H1 (cell line): ENCODE measurements at regions not wholly inside any gene's neighbourhood (a gene's known extent, or its start where the extent isn't known, plus 50 kb on each side); places are given as distances from the start of the nearest gene placed in this dataset.

Source experiments
- CTCF ChIA-PET: fragments of 300-600 bp; sonication (Branson Sonifier 250); formaldehyde crosslinking; loops from one replicate; lab custom pipeline; 2021; ENCODE audit not compliant: partially characterized antibody; lab: Charles Lee
- POLR2A ChIA-PET: fragments of 300-600 bp; sonication (Branson Sonifier 250); formaldehyde crosslinking; loops from one replicate; lab custom pipeline; 2021; ENCODE audit warnings: inconsistent platforms; ENCODE audit not compliant: partially characterized antibody; lab: Charles Lee
- DNase-seq, 2 experiments: peaks; one replicate each; pipeline versions ENCODE4 v3.0.0 to v3.0.0-alpha.2; 2010 to 2022; ENCODE audit warnings: low spot score in 2 of 2, low read depth in 1 of 2, mixed read lengths in 1 of 2
- FAIRE-seq: peaks from 2 replicates; lab custom pipeline; 2011; peaks lifted over from hg19 to GRCh38; lab: Jason Lieb, UNC
- H2AFZ ChIP-seq: 2 replicates; pipeline ENCODE4 v1.8.1; 2012; ENCODE audit warnings: low read length, inconsistent platforms
- H2AK5ac ChIP-seq: 2 replicates; pipeline ENCODE4 v1.6.1; 2013; ENCODE audit warnings: low read depth, low read length
- H2BK120ac ChIP-seq: replicated peaks from 2 replicates; pipeline ENCODE3; 2013; ENCODE audit warnings: low read depth, low read length, inconsistent platforms
- H2BK12ac ChIP-seq: 2 replicates; pipeline ENCODE4 v1.6.1; 2013; ENCODE audit warnings: low read depth, low read length
- H2BK15ac ChIP-seq: 2 replicates; pipeline ENCODE4 v1.6.1; 2013; ENCODE audit warnings: low read length
- H2BK20ac ChIP-seq: 2 replicates; pipeline ENCODE4 v1.6.1; 2013; ENCODE audit warnings: low read length
- H2BK5ac ChIP-seq: 2 replicates; pipeline ENCODE4 v1.6.1; 2013; ENCODE audit warnings: low read depth, low read length
- H3K14ac ChIP-seq: 2 replicates; pipeline ENCODE4 v1.6.1; 2013; ENCODE audit warnings: inconsistent platforms; ENCODE audit not compliant: insufficient read length
- H3K18ac ChIP-seq: 2 replicates; pipeline ENCODE4 v1.6.1; 2013; ENCODE audit warnings: low read length; ENCODE audit errors: extremely low read depth
- H3K23ac ChIP-seq: 2 replicates; pipeline ENCODE4 v1.6.1; 2013; ENCODE audit warnings: inconsistent platforms; ENCODE audit not compliant: insufficient read length
- H3K23me2 ChIP-seq: 2 replicates; pipeline ENCODE4 v1.6.1; 2013; ENCODE audit warnings: low read depth, low read length
- H3K27ac ChIP-seq: 2 replicates; pipeline ENCODE4 v1.6.1; 2011; ENCODE audit warnings: low read depth, low read length, inconsistent platforms
- H3K27me3 ChIP-seq, 4 experiments: replicated peaks in 1 of 4; 1 replicate in 1 of 4; 2 replicates in 3 of 4; pipeline versions ENCODE4 v1.6.1 to v1.8.1; 2011 to 2013; ENCODE audit warnings: low read length in 3 of 4, mild to moderate bottlenecking in 3 of 4, inconsistent platforms in 2 of 4, mixed read lengths in 2 of 4, moderate library complexity in 1 of 4; ENCODE audit not compliant: control insufficient read depth in 3 of 4, insufficient read depth in 3 of 4; ENCODE audit errors: extremely low read depth in 1 of 4
- H3K36me3 ChIP-seq, 4 experiments: 2 replicates each; pipeline versions ENCODE4 v1.6.1 to v1.8.1; 2011 to 2013; ENCODE audit warnings: mild to moderate bottlenecking in 4 of 4, low read length in 3 of 4, moderate library complexity in 2 of 4, control low read depth in 1 of 4, inconsistent platforms in 1 of 4; ENCODE audit not compliant: insufficient read depth in 4 of 4, control insufficient read depth in 2 of 4
- H3K4ac ChIP-seq: replicated peaks from 2 replicates; pipeline ENCODE3; 2013; ENCODE audit warnings: low read length, low read depth, mixed read lengths, inconsistent platforms; ENCODE audit not compliant: insufficient read length
- H3K4me1 ChIP-seq, 4 experiments: replicated peaks in 1 of 4; 1 replicate in 1 of 4; 2 replicates in 3 of 4; pipeline versions ENCODE4 v1.6.1 to v1.8.1; 2011 to 2013; ENCODE audit warnings: low read length in 3 of 4, inconsistent platforms in 2 of 4, mixed read lengths in 1 of 4; ENCODE audit not compliant: insufficient read depth in 4 of 4, control insufficient read depth in 3 of 4
- H3K4me2 ChIP-seq, 2 experiments: 2 replicates each; pipeline versions ENCODE4 v1.6.1 to v1.8.1; 2011 to 2013; ENCODE audit warnings: low read depth in 2 of 2, low read length in 2 of 2, control low read depth in 1 of 2, inconsistent platforms in 1 of 2, mild to moderate bottlenecking in 1 of 2; ENCODE audit not compliant: insufficient read depth in 1 of 2
- H3K4me3 ChIP-seq, 4 experiments: fragments of 200-600, 300-600 bp in 1 of 4; sonication (generic), shearing (Covaris generic), sonication (Bioruptor Twin) in 1 of 4; 2 replicates each; pipeline versions ENCODE4 v1.5.1 to v1.8.1; 2011 to 2016; ENCODE audit warnings: low read length in 4 of 4, low read depth in 3 of 4, control low read depth in 2 of 4, inconsistent platforms in 2 of 4, mild to moderate bottlenecking in 2 of 4, mixed read lengths in 1 of 4, moderate library complexity in 1 of 4; ENCODE audit not compliant: insufficient read depth in 2 of 4; ENCODE audit errors: extremely low read depth in 1 of 4
- H3K56ac ChIP-seq: replicated peaks from 2 replicates; pipeline ENCODE3; 2013; ENCODE audit warnings: low read depth, mild to moderate bottlenecking, mixed read lengths, low read length, inconsistent platforms; ENCODE audit not compliant: insufficient read length
- H3K79me1 ChIP-seq: 2 replicates; pipeline ENCODE4 v1.6.1; 2013; ENCODE audit warnings: low read depth, low read length, control low read depth
- H3K79me2 ChIP-seq, 2 experiments: 2 replicates each; pipeline versions ENCODE4 v1.6.1 to v1.8.1; 2012 to 2013; ENCODE audit warnings: low read length in 2 of 2, mild to moderate bottlenecking in 2 of 2, inconsistent platforms in 1 of 2; ENCODE audit not compliant: insufficient read depth in 2 of 2, control insufficient read depth in 1 of 2
- H3K9ac ChIP-seq, 4 experiments: replicated peaks in 1 of 4; 1 replicate in 1 of 4; 2 replicates in 3 of 4; pipeline versions ENCODE4 v1.6.1 to v1.8.1; 2011 to 2013; ENCODE audit warnings: low read depth in 3 of 4, low read length in 3 of 4, control low read depth in 2 of 4, mild to moderate bottlenecking in 2 of 4, moderate library complexity in 2 of 4, inconsistent platforms in 1 of 4; ENCODE audit errors: extremely low read depth in 1 of 4
- H3K9me3 ChIP-seq, 2 experiments: 2 replicates each; pipeline versions ENCODE4 v1.6.1 to v1.8.1; 2012 to 2013; ENCODE audit warnings: mild to moderate bottlenecking in 2 of 2, moderate library complexity in 2 of 2, control low read depth in 1 of 2, inconsistent platforms in 1 of 2, low read depth in 1 of 2, low read length in 1 of 2, mixed read lengths in 1 of 2; ENCODE audit not compliant: insufficient read depth in 2 of 2
- H4K20me1 ChIP-seq, 2 experiments: replicated peaks in 1 of 2; 2 replicates each; pipeline versions ENCODE3 to v1.8.1; 2011 to 2013; ENCODE audit warnings: inconsistent platforms in 2 of 2, low read length in 2 of 2, mild to moderate bottlenecking in 1 of 2; ENCODE audit not compliant: insufficient read depth in 2 of 2, control insufficient read depth in 1 of 2
- H4K5ac ChIP-seq: 2 replicates; pipeline ENCODE4 v1.6.1; 2013; ENCODE audit warnings: low read length, low read depth, mixed read lengths, inconsistent platforms; ENCODE audit not compliant: insufficient read length
- H4K8ac ChIP-seq: 2 replicates; pipeline ENCODE4 v1.8.0; 2013; ENCODE audit warnings: mild to moderate bottlenecking, moderate library complexity, low read length, inconsistent platforms; ENCODE audit not compliant: insufficient read depth; ENCODE audit errors: extremely low read depth
- H4K91ac ChIP-seq: replicated peaks from 2 replicates; pipeline ENCODE3; 2013; ENCODE audit warnings: low read length, mixed read lengths, inconsistent platforms; ENCODE audit not compliant: insufficient read length
- ASH2L ChIP-seq: fragments of 200-600, 300-600 bp; sonication (generic); IDR thresholded peaks from one replicate; pipeline ENCODE4 v1.7.1; 2017; ENCODE audit warnings: low read length
- CEBPB ChIP-seq: IDR thresholded peaks from 2 replicates; pipeline ENCODE4 v1.6.1; 2012; ENCODE audit warnings: low read depth, low read length
- CTBP2 ChIP-seq: IDR thresholded peaks from 2 replicates; pipeline ENCODE4 v1.7.0; 2011; ENCODE audit warnings: borderline replicate concordance, mild to moderate bottlenecking, moderate library complexity, mixed read lengths, low read length; ENCODE audit not compliant: insufficient read depth, insufficient read length
- FOSL1 ChIP-seq: IDR thresholded peaks from 2 replicates; pipeline ENCODE4 v1.6.1; 2011; ENCODE audit warnings: mild to moderate bottlenecking, low read depth, low read length, moderate library complexity; ENCODE audit not compliant: insufficient read depth
- JUND ChIP-seq: IDR thresholded peaks from 2 replicates; pipeline ENCODE4 v1.6.1; 2011; ENCODE audit warnings: mild to moderate bottlenecking, improper control_type of control experiment, low read length
- RAD21 ChIP-seq, 2 experiments: IDR thresholded peaks in 1 of 2; conservative IDR thresholded peaks in 1 of 2; 2 replicates each; pipeline ENCODE4 v1.6.1; 2011; ENCODE audit warnings: low read depth in 2 of 2, low read length in 2 of 2, improper control_type of control experiment in 1 of 2, inconsistent platforms in 1 of 2, mild to moderate bottlenecking in 1 of 2, moderate library complexity in 1 of 2
- SAP30 ChIP-seq: fragments of 300-600 bp; sonication (generic); IDR thresholded peaks from 2 replicates; pipeline ENCODE4 v1.7.1; 2012; ENCODE audit warnings: low read length, moderate library complexity, mild to moderate bottlenecking, inconsistent platforms; ENCODE audit not compliant: insufficient read depth, insufficient replicate concordance
- SIRT6 ChIP-seq: IDR thresholded peaks from one replicate; pipeline ENCODE4 v1.7.1; 2012; ENCODE audit warnings: low read length, inconsistent platforms
- SIX5 ChIP-seq: IDR thresholded peaks from 2 replicates; pipeline ENCODE4 v1.6.1; 2011; ENCODE audit warnings: mild to moderate bottlenecking, low read depth, low read length
- SP1 ChIP-seq: IDR thresholded peaks from 2 replicates; pipeline ENCODE4 v1.6.1; 2011; ENCODE audit warnings: low read depth, low read length
- SP4 ChIP-seq: IDR thresholded peaks from 2 replicates; pipeline ENCODE4 v1.6.1; 2012; ENCODE audit warnings: low read length, inconsistent platforms
- SUZ12 ChIP-seq: fragments of 200-600 bp; sonication (generic); IDR thresholded peaks from 2 replicates; pipeline ENCODE4 v1.6.1; 2012; ENCODE audit warnings: mild to moderate bottlenecking, inconsistent platforms, low read length, moderate library complexity, mixed read lengths
- WGBS, 2 experiments: shearing (Covaris generic) in 1 of 2; methylation state at CpG; one replicate each; pipeline versions ENCODE4 v1.1.6 to v1.1.7; 2013 to 2015; ENCODE audit warnings: low lambda C conversion rate in 2 of 2, mixed read lengths in 2 of 2, inconsistent platforms in 1 of 2, low coverage in 1 of 2, missing lambda C conversion rate in 1 of 2; ENCODE audit not compliant: insufficient replicate concordance in 2 of 2, insufficient coverage in 1 of 2, insufficient read length in 1 of 2; ENCODE audit errors: extremely low coverage in 1 of 2, missing lambda C conversion rate in 1 of 2; 5-methylcytosine and 5-hydroxymethylcytosine counted together
- TF ChIP-seq, protein P1 (sequence below): IDR thresholded peaks from 2 replicates; pipeline ENCODE4 v1.6.1; 2012; ENCODE audit warnings: inconsistent platforms
- TF ChIP-seq, protein P2 (sequence below): IDR thresholded peaks from 2 replicates; pipeline ENCODE4 v1.6.1; 2011; ENCODE audit warnings: low read length, improper control_type of control experiment

DNA sequence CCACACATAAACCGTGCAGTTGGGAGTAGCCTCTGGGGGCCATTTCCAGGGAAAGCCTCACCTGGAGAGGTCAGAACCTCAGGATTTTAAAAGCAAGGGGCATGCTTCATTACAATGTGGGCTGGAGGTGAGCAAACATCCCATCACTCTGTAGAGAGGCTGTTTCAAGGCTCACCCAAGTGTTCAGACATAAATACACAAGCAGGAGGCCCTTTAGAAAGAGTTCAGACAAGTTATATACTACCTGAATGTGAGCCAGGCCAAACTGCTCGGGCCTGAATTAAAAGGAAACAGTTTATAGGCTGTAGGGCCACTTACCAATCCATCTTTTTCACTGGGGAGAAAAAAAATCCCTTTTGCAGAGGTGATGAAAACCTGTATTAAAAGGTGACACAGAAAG is 540.0 kb upstream of the ZEB2 start:
- Histone ChIP-seq H4K8ac (no peak overlapping the region), H4K91ac (no peak overlapping the region), H3K23me2 (no peaks in the 10 kb centered on the region), H3K36me3 (no peaks in the 10 kb centered on the region), H3K4me1 (0 out of 7 replicates have a peak, but pooled peaks cover 0 to 4% (median 0%) of the 10 kb centered on the region in 4 experiments), H3K79me2 (no peaks in the 10 kb centered on the region), H2BK15ac (no peak overlapping the region), H3K27me3 (no peaks in the 10 kb centered on the region), H2BK120ac (no peak overlapping the region), H3K4me3 (no peak overlapping the region), H2BK20ac (no peak overlapping the region), H3K14ac (no peak overlapping the region), H3K4ac (no peak overlapping the region), H3K9ac (no peak overlapping the region), H3K79me1 (no peaks in the 10 kb centered on the region), H2BK5ac (no peak overlapping the region), H3K9me3 (no peaks in the 10 kb centered on the region), H3K56ac (no peak overlapping the region), H2AK5ac (no peak overlapping the region), H3K18ac (no peak overlapping the region), H4K5ac (no peak overlapping the region), H3K4me2 (no peak overlapping the region), H3K23ac (no peak overlapping the region), H3K27ac (no peak overlapping the region), H4K20me1 (no peaks in the 10 kb centered on the region), H2BK12ac (no peak overlapping the region), H2AFZ (0 out of 2 replicates have a peak overlapping the region, but pooled peaks have one; percentile 52)
- FAIRE-seq: no peak
- DNase-seq: no peak
- CTCF ChIA-PET: no interaction called here
- WGBS, 2 experiments: 82% methylated on average over 2 of the region's 2 CpGs; no CpG with 5 or more reads in 1 of the 2 experiments
- POLR2A ChIA-PET: no interaction called here
- TF ChIP-seq FOSL1 (no peak), RAD21 (IDR thresholded peaks at IDR 0.05 in 1 of 2, conservative IDR thresholded peaks at IDR 0.05 in 1 of 2; ENCODE audit: low read depth in 2 of 2, low read length in 2 of 2) (no peak), SIX5 (no peak), SP1 (no peak), CTBP2 (no peak), ASH2L (no peak), SAP30 (no peak), SUZ12 (no peak), CEBPB (no peak), SIRT6 (no peak), JUND (no peak), SP4 (no peak)
- TF ChIP-seq, protein P1, sequence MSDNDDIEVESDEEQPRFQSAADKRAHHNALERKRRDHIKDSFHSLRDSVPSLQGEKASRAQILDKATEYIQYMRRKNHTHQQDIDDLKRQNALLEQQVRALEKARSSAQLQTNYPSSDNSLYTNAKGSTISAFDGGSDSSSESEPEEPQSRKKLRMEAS: no peak
- TF ChIP-seq, protein P2, sequence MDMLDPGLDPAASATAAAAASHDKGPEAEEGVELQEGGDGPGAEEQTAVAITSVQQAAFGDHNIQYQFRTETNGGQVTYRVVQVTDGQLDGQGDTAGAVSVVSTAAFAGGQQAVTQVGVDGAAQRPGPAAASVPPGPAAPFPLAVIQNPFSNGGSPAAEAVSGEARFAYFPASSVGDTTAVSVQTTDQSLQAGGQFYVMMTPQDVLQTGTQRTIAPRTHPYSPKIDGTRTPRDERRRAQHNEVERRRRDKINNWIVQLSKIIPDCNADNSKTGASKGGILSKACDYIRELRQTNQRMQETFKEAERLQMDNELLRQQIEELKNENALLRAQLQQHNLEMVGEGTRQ: no peak
